SH-SY5Y (cell line): ENCODE measurements at regions not wholly inside any gene's neighbourhood (a gene's known extent, or its start where the extent isn't known, plus 50 kb on each side); places are given as distances from the start of the nearest gene placed in this dataset.

ENCODE experiments used
- GATA2 ChIP-seq: IDR thresholded peaks from 2 replicates; pipeline ENCODE4 v1.6.1; 2011; ENCODE audit warnings: mild to moderate bottlenecking, low read depth, low read length
- GATA3 ChIP-seq: IDR thresholded peaks from 2 replicates; pipeline ENCODE4 v1.6.1; 2011; ENCODE audit warnings: low read depth, mild to moderate bottlenecking, low read length, moderate library complexity

DNA sequence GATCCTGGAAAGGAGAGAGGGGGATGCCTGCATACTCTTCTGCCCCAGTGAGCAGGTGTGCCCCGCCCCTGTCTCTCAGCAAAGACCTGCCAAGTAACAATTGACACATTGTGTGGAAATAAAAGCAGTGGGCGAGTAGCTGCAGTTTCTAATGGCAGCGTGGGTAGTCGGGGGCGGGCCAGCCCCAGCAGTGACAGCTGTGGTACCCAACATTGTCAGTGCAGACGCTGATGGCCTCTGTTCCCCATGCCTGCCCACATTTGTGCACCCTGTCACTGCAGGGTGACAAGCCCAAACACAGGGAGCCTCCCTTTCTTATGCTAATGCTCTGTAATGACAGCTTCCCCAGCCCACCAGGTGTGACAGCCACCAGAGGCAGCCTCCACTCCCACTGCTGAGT is 491.7 kb downstream of the DHX35 start:
- TF ChIP-seq GATA3 (no peak), GATA2 (no peak)
